H1 (cell line): ENCODE measurements at regions not wholly inside any gene's neighbourhood (a gene's known extent, or its start where the extent isn't known, plus 50 kb on each side); places are given as distances from the start of the nearest gene placed in this dataset.

Experiments
- CTCF ChIA-PET: fragments of 300-600 bp; sonication (Branson Sonifier 250); formaldehyde crosslinking; loops from one replicate; lab custom pipeline; 2021; ENCODE audit not compliant: partially characterized antibody; lab: Charles Lee
- POLR2A ChIA-PET: fragments of 300-600 bp; sonication (Branson Sonifier 250); formaldehyde crosslinking; loops from one replicate; lab custom pipeline; 2021; ENCODE audit warnings: inconsistent platforms; ENCODE audit not compliant: partially characterized antibody; lab: Charles Lee
- DNase-seq, 2 experiments: peaks; one replicate each; pipeline versions ENCODE4 v3.0.0 to v3.0.0-alpha.2; 2010 to 2022; ENCODE audit warnings: low spot score in 2 of 2, low read depth in 1 of 2, mixed read lengths in 1 of 2
- FAIRE-seq: peaks from 2 replicates; lab custom pipeline; 2011; peaks lifted over from hg19 to GRCh38; lab: Jason Lieb, UNC
- H2AFZ ChIP-seq: 2 replicates; pipeline ENCODE4 v1.8.1; 2012; ENCODE audit warnings: low read length, inconsistent platforms
- H2AK5ac ChIP-seq: 2 replicates; pipeline ENCODE4 v1.6.1; 2013; ENCODE audit warnings: low read depth, low read length
- H2BK120ac ChIP-seq: replicated peaks from 2 replicates; pipeline ENCODE3; 2013; ENCODE audit warnings: low read depth, low read length, inconsistent platforms
- H2BK12ac ChIP-seq: 2 replicates; pipeline ENCODE4 v1.6.1; 2013; ENCODE audit warnings: low read depth, low read length
- H2BK15ac ChIP-seq: 2 replicates; pipeline ENCODE4 v1.6.1; 2013; ENCODE audit warnings: low read length
- H2BK20ac ChIP-seq: 2 replicates; pipeline ENCODE4 v1.6.1; 2013; ENCODE audit warnings: low read length
- H2BK5ac ChIP-seq: 2 replicates; pipeline ENCODE4 v1.6.1; 2013; ENCODE audit warnings: low read depth, low read length
- H3K14ac ChIP-seq: 2 replicates; pipeline ENCODE4 v1.6.1; 2013; ENCODE audit warnings: inconsistent platforms; ENCODE audit not compliant: insufficient read length
- H3K18ac ChIP-seq: 2 replicates; pipeline ENCODE4 v1.6.1; 2013; ENCODE audit warnings: low read length; ENCODE audit errors: extremely low read depth
- H3K23ac ChIP-seq: 2 replicates; pipeline ENCODE4 v1.6.1; 2013; ENCODE audit warnings: inconsistent platforms; ENCODE audit not compliant: insufficient read length
- H3K23me2 ChIP-seq: 2 replicates; pipeline ENCODE4 v1.6.1; 2013; ENCODE audit warnings: low read depth, low read length
- H3K27ac ChIP-seq: 2 replicates; pipeline ENCODE4 v1.6.1; 2011; ENCODE audit warnings: low read depth, low read length, inconsistent platforms
- H3K27me3 ChIP-seq, 4 experiments: replicated peaks in 1 of 4; 1 replicate in 1 of 4; 2 replicates in 3 of 4; pipeline versions ENCODE4 v1.6.1 to v1.8.1; 2011 to 2013; ENCODE audit warnings: low read length in 3 of 4, mild to moderate bottlenecking in 3 of 4, inconsistent platforms in 2 of 4, mixed read lengths in 2 of 4, moderate library complexity in 1 of 4; ENCODE audit not compliant: control insufficient read depth in 3 of 4, insufficient read depth in 3 of 4; ENCODE audit errors: extremely low read depth in 1 of 4
- H3K36me3 ChIP-seq, 4 experiments: 2 replicates each; pipeline versions ENCODE4 v1.6.1 to v1.8.1; 2011 to 2013; ENCODE audit warnings: mild to moderate bottlenecking in 4 of 4, low read length in 3 of 4, moderate library complexity in 2 of 4, control low read depth in 1 of 4, inconsistent platforms in 1 of 4; ENCODE audit not compliant: insufficient read depth in 4 of 4, control insufficient read depth in 2 of 4
- H3K4ac ChIP-seq: replicated peaks from 2 replicates; pipeline ENCODE3; 2013; ENCODE audit warnings: low read length, low read depth, mixed read lengths, inconsistent platforms; ENCODE audit not compliant: insufficient read length
- H3K4me1 ChIP-seq, 4 experiments: replicated peaks in 1 of 4; 1 replicate in 1 of 4; 2 replicates in 3 of 4; pipeline versions ENCODE4 v1.6.1 to v1.8.1; 2011 to 2013; ENCODE audit warnings: low read length in 3 of 4, inconsistent platforms in 2 of 4, mixed read lengths in 1 of 4; ENCODE audit not compliant: insufficient read depth in 4 of 4, control insufficient read depth in 3 of 4
- H3K4me2 ChIP-seq, 2 experiments: 2 replicates each; pipeline versions ENCODE4 v1.6.1 to v1.8.1; 2011 to 2013; ENCODE audit warnings: low read depth in 2 of 2, low read length in 2 of 2, control low read depth in 1 of 2, inconsistent platforms in 1 of 2, mild to moderate bottlenecking in 1 of 2; ENCODE audit not compliant: insufficient read depth in 1 of 2
- H3K4me3 ChIP-seq, 4 experiments: fragments of 200-600, 300-600 bp in 1 of 4; sonication (generic), shearing (Covaris generic), sonication (Bioruptor Twin) in 1 of 4; 2 replicates each; pipeline versions ENCODE4 v1.5.1 to v1.8.1; 2011 to 2016; ENCODE audit warnings: low read length in 4 of 4, low read depth in 3 of 4, control low read depth in 2 of 4, inconsistent platforms in 2 of 4, mild to moderate bottlenecking in 2 of 4, mixed read lengths in 1 of 4, moderate library complexity in 1 of 4; ENCODE audit not compliant: insufficient read depth in 2 of 4; ENCODE audit errors: extremely low read depth in 1 of 4
- H3K56ac ChIP-seq: replicated peaks from 2 replicates; pipeline ENCODE3; 2013; ENCODE audit warnings: low read depth, mild to moderate bottlenecking, mixed read lengths, low read length, inconsistent platforms; ENCODE audit not compliant: insufficient read length
- H3K79me1 ChIP-seq: 2 replicates; pipeline ENCODE4 v1.6.1; 2013; ENCODE audit warnings: low read depth, low read length, control low read depth
- H3K79me2 ChIP-seq, 2 experiments: 2 replicates each; pipeline versions ENCODE4 v1.6.1 to v1.8.1; 2012 to 2013; ENCODE audit warnings: low read length in 2 of 2, mild to moderate bottlenecking in 2 of 2, inconsistent platforms in 1 of 2; ENCODE audit not compliant: insufficient read depth in 2 of 2, control insufficient read depth in 1 of 2
- H3K9ac ChIP-seq, 4 experiments: replicated peaks in 1 of 4; 1 replicate in 1 of 4; 2 replicates in 3 of 4; pipeline versions ENCODE4 v1.6.1 to v1.8.1; 2011 to 2013; ENCODE audit warnings: low read depth in 3 of 4, low read length in 3 of 4, control low read depth in 2 of 4, mild to moderate bottlenecking in 2 of 4, moderate library complexity in 2 of 4, inconsistent platforms in 1 of 4; ENCODE audit errors: extremely low read depth in 1 of 4
- H3K9me3 ChIP-seq, 2 experiments: 2 replicates each; pipeline versions ENCODE4 v1.6.1 to v1.8.1; 2012 to 2013; ENCODE audit warnings: mild to moderate bottlenecking in 2 of 2, moderate library complexity in 2 of 2, control low read depth in 1 of 2, inconsistent platforms in 1 of 2, low read depth in 1 of 2, low read length in 1 of 2, mixed read lengths in 1 of 2; ENCODE audit not compliant: insufficient read depth in 2 of 2
- H4K20me1 ChIP-seq, 2 experiments: replicated peaks in 1 of 2; 2 replicates each; pipeline versions ENCODE3 to v1.8.1; 2011 to 2013; ENCODE audit warnings: inconsistent platforms in 2 of 2, low read length in 2 of 2, mild to moderate bottlenecking in 1 of 2; ENCODE audit not compliant: insufficient read depth in 2 of 2, control insufficient read depth in 1 of 2
- H4K5ac ChIP-seq: 2 replicates; pipeline ENCODE4 v1.6.1; 2013; ENCODE audit warnings: low read length, low read depth, mixed read lengths, inconsistent platforms; ENCODE audit not compliant: insufficient read length
- H4K8ac ChIP-seq: 2 replicates; pipeline ENCODE4 v1.8.0; 2013; ENCODE audit warnings: mild to moderate bottlenecking, moderate library complexity, low read length, inconsistent platforms; ENCODE audit not compliant: insufficient read depth; ENCODE audit errors: extremely low read depth
- H4K91ac ChIP-seq: replicated peaks from 2 replicates; pipeline ENCODE3; 2013; ENCODE audit warnings: low read length, mixed read lengths, inconsistent platforms; ENCODE audit not compliant: insufficient read length
- NANOG ChIP-seq: IDR thresholded peaks from 2 replicates; pipeline ENCODE4 v1.6.1; 2011; ENCODE audit warnings: low read length, low read depth, mild to moderate bottlenecking, inconsistent platforms; ENCODE audit not compliant: insufficient read depth, poor library complexity, severe bottlenecking
- WGBS, 2 experiments: shearing (Covaris generic) in 1 of 2; methylation state at CpG; one replicate each; pipeline versions ENCODE4 v1.1.6 to v1.1.7; 2013 to 2015; ENCODE audit warnings: low lambda C conversion rate in 2 of 2, mixed read lengths in 2 of 2, inconsistent platforms in 1 of 2, low coverage in 1 of 2, missing lambda C conversion rate in 1 of 2; ENCODE audit not compliant: insufficient replicate concordance in 2 of 2, insufficient coverage in 1 of 2, insufficient read length in 1 of 2; ENCODE audit errors: extremely low coverage in 1 of 2, missing lambda C conversion rate in 1 of 2; 5-methylcytosine and 5-hydroxymethylcytosine counted together

DNA sequence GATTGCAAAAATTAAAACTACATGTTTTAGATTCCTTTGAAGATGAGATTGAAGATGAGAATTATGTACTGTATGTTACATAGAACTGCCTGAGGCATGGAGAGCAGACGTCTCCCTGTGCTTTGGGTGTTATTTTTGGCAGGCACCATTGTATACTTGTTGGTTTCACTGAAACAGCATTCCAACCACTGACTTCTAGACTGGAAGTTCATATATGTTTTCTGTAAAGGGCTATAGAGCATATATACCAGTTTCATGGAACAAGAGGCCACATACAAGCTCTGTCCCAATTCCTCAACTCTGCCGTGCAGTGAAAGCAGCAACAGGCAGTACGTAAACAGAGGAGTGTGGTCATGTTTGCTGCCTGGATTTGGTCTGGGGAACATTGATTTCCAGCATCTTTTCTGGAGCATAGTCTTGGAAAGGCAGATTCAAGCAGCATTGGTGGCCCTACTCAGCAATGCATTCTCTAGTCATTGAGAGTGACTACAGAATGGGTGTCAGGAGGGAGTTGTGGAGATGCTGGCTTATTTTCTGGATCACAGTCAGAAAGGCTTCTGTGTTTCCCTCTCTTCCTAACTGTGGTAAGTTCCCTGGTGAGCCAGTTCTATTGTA, 57.6 kb upstream of the CNTN1 start:
- POLR2A ChIA-PET: no interaction called here
- H2AK5ac ChIP-seq: no peak overlapping the region
- H3K23me2 ChIP-seq: no peaks in the 10 kb centered on the region
- H4K91ac ChIP-seq: no peak overlapping the region
- no peak overlapping the region for H2BK5ac ChIP-seq
- H2AFZ ChIP-seq: 0 out of 2 replicates have a peak overlapping the region, but pooled peaks have one; percentile 14
- H2BK15ac ChIP-seq: no peak overlapping the region
- no peak overlapping the region for H2BK120ac ChIP-seq
- H3K27me3 ChIP-seq: no peaks in the 10 kb centered on the region
- no peak overlapping the region for H3K18ac ChIP-seq
- 87% methylated on average over 3 of the region's 3 CpGs; no CpG with 5 or more reads in 1 of the 2 experiments for WGBS, 2 experiments
- no peak overlapping the region for H3K56ac ChIP-seq
- H3K4me1 ChIP-seq: no peaks in the 10 kb centered on the region
- no peak overlapping the region for H3K14ac ChIP-seq
- no peak overlapping the region for H3K4ac ChIP-seq
- no peaks in the 10 kb centered on the region for H3K79me2 ChIP-seq
- no peak overlapping the region for H3K4me2 ChIP-seq
- no peak overlapping the region for H4K8ac ChIP-seq
- no peak overlapping the region for H4K5ac ChIP-seq
- H3K9ac ChIP-seq: no peak overlapping the region
- no peak overlapping the region for H3K27ac ChIP-seq
- H4K20me1 ChIP-seq: no peaks in the 10 kb centered on the region
- H3K23ac ChIP-seq: no peak overlapping the region
- H3K79me1 ChIP-seq: no peaks in the 10 kb centered on the region
- no peak overlapping the region for H2BK12ac ChIP-seq
- TF ChIP-seq NANOG: no peak
- H3K4me3 ChIP-seq: no peak overlapping the region
- no peaks in the 10 kb centered on the region; a peak in 1 of 4 replicates for H3K9me3 ChIP-seq
- H3K36me3 ChIP-seq: no peaks in the 10 kb centered on the region
- FAIRE-seq (no peak), DNase-seq (no peak)
- H2BK20ac ChIP-seq: no peak overlapping the region
- CTCF ChIA-PET: no interaction called here
